HG03442 (cell line): ENCODE measurements at regions not wholly inside any gene's neighbourhood (a gene's known extent, or its start where the extent isn't known, plus 50 kb on each side); places are given as distances from the start of the nearest gene placed in this dataset.

Source experiments
- ATAC-seq: cut with Tn5 transposase; IDR thresholded peaks from one replicate; pipeline ENCODE4 v1.9.1; 2021; ENCODE audit warnings: mild to moderate bottlenecking, moderate library complexity; ENCODE audit not compliant: unreplicated experiment

- no peak for ATAC-seq
Observed at GRCh38 chr6:168886964-168887363, 366.7 kb downstream of the THBS2 start.

- ATAC-seq, result no peak
Observed at GRCh38 chr6:168885751-168886742, 367.6 kb downstream of the THBS2 start.

GRCh38 chr6:168885196-168885595, 368.4 kb downstream of the THBS2 start:
- ATAC-seq, result no peak

- ATAC-seq, result peak; percentile 86
Observed at GRCh38 chr6:168884646-168885086, 369.0 kb downstream of the THBS2 start.

DNA sequence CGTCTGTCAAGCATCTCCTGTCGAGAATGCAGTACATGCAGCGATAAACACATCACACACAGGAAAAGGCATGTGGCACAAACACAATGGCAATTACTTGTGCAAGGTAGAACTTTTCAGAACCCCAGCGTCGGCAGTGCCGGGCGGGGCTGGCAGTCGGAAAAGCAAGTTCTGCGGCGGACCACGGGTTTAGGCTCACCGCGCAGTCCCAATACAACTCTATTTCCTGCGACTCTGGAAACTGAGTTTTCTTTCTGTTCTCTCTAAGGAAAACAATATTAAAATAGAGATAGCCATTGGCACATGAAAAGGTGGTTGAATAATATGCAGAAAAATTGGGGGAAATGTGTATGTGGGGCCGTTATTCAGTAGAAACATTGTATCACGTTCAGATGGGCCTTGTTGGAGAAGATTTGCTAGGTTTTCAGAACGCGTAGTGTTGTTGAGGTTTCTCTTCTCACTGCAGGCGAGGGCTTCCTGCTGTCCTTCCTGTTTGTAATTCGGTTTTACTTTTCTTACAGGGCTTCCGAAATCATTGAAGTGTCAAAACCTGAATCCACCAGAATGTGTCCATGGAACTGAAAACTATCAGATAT, 369.5 kb downstream of the THBS2 start:
- ATAC-seq, result peak; percentile 33

DNA sequence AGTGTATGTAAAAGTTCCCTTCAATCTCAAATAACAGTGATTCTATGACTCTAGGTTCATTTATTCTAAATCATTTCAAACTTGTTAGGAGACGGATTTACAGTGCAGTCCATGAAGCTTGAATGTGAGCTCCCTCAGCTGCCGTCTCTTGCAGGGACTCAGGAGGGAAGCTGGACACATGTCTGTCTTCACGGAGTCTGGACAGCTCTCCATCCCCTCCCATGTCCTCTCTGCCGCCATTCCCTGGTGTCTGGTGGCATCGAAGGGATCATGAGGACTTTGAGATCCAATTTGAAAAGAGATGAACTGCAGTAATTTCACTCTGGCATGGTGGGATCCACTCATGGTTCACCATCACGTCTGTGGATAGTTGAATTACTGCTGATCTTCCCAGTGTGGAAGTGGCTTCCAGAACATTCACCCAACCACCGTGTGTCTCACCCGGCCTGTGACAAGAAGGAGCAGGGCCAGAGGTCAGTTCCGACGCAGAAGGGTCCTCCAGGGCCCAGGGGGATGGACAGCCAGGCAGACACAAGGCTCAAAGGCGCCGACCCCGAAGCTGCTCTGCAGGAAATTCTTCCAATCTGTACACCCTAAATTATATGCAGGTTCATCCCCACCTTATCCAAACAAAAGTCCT, 370.1 kb downstream of the THBS2 start:
- ATAC-seq, result no peak

- no peak for ATAC-seq
Observed at GRCh38 chr6:168880271-168880670, 373.4 kb downstream of the THBS2 start.

GRCh38 chr6:168877821-168878282, 375.8 kb downstream of the THBS2 start:
- no peak for ATAC-seq

GRCh38 chr6:168876956-168877355, 376.7 kb downstream of the THBS2 start:
- no peak for ATAC-seq

GRCh38 chr6:168875811-168876576, 377.7 kb downstream of the THBS2 start:
- ATAC-seq, result no peak

GRCh38 chr6:168874637-168875036, 379.0 kb downstream of the THBS2 start:
- no peak for ATAC-seq

GRCh38 chr6:168873278-168874190, 380.1 kb downstream of the THBS2 start:
- no peak for ATAC-seq

- no peak for ATAC-seq
Observed at GRCh38 chr6:168871642-168872315, 381.9 kb downstream of the THBS2 start.

GRCh38 chr6:168870982-168871381, 382.7 kb downstream of the THBS2 start:
- no peak for ATAC-seq

GRCh38 chr6:168867247-168868102, 386.2 kb downstream of the THBS2 start:
- no peak for ATAC-seq

DNA sequence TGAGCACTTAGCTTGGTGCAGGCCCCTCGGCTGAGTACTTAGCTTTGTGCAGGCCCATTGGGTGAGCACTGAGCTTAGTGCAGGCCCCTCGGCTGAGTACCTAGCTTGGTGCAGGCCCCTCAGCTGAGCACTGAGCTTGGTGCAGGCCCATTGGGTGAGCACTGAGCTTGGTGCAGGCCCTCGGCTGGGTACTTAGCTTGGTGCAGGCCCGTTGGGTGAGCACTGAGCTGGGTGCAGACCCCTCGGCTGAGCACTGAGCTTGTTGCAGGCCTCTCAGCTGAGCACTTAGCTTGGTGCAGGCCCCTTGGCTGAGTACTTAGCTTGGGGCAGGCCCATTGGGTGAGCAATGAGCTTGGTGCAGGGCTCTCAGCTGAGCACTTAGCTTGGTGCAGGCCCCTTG, 387.1 kb downstream of the THBS2 start:
- no peak for ATAC-seq

DNA sequence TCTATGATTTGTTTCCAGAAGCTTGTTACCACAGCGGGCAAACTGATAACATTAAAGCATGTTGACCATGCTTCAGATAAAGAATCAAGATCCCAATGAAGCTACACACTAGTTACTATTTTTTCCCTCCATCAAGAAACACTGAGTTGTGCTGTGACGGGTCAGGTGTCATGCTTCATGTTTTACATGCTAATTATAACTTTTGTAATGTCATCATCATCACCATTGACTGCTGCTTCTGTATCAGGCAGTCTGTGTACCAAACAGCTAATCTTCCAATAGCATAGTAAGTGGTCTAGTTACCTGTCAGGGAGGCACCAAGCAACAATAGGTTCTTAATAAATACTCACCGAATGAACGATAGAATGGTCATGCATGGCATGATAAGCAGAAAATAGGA, 388.1 kb downstream of the THBS2 start:
- ATAC-seq, result no peak
